Gastroesophageal sphincter (tissue), 3 donors: ENCODE measurements at regions not wholly inside any gene's neighbourhood (a gene's known extent, or its start where the extent isn't known, plus 50 kb on each side); places are given as distances from the start of the nearest gene placed in this dataset.

ENCODE experiments used
- POLR2A ChIP-seq, 2 donors: fragments of 450-650 bp; IDR thresholded peaks; one replicate each; pipeline ENCODE4 v1.6.1; 2017; ENCODE audit warnings: antibody characterized with exemption in 2 of 2, mild to moderate bottlenecking in 2 of 2, moderate library complexity in 1 of 2
- POLR2AphosphoS5 ChIP-seq: sonication (generic); formaldehyde crosslinking; IDR thresholded peaks from one replicate; pipeline ENCODE4 v1.6.1; 2017; ENCODE audit warnings: antibody characterized with exemption
- TF ChIP-seq, protein P1 (sequence below), 4 experiments: fragments of 200-600 bp in 2 of 4; fragments of 450-650 bp in 2 of 4; sonication (generic) in 1 of 4; IDR thresholded peaks; one replicate each; pipeline ENCODE4 v1.5.1; 2017 to 2019; ENCODE audit warnings: antibody characterized with exemption in 4 of 4, mild to moderate bottlenecking in 2 of 4, moderate library complexity in 2 of 4

DNA sequence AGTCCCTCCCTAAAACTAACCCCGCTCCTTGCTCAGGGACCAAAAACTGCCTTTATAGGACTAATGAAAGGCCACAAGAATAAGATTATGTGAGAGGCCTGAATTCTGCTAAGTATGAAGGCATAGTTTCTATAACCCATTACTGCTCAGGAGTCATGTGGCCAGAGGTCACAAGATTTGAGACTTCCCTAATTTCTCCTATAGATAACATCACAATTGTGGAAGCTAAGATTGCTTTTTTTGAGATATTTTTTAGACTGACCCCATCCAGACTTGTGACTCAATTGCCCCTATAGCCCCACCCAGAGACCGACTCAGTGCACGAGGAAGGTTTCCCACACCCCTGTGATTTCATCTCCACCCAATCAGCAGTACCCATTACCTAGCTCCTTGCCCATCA lies 504.1 kb upstream of the GOT2 start:
- TF ChIP-seq, protein P1, sequence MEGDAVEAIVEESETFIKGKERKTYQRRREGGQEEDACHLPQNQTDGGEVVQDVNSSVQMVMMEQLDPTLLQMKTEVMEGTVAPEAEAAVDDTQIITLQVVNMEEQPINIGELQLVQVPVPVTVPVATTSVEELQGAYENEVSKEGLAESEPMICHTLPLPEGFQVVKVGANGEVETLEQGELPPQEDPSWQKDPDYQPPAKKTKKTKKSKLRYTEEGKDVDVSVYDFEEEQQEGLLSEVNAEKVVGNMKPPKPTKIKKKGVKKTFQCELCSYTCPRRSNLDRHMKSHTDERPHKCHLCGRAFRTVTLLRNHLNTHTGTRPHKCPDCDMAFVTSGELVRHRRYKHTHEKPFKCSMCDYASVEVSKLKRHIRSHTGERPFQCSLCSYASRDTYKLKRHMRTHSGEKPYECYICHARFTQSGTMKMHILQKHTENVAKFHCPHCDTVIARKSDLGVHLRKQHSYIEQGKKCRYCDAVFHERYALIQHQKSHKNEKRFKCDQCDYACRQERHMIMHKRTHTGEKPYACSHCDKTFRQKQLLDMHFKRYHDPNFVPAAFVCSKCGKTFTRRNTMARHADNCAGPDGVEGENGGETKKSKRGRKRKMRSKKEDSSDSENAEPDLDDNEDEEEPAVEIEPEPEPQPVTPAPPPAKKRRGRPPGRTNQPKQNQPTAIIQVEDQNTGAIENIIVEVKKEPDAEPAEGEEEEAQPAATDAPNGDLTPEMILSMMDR (IDR thresholded peaks at IDR 0.05): no peak
- TF ChIP-seq POLR2AphosphoS5 (no peak), POLR2A (IDR thresholded peaks at IDR 0.05) (no peak)
